ENCODE measurements at regions not wholly inside any gene's neighbourhood (a gene's known extent, or its start where the extent isn't known, plus 50 kb on each side); places are given as distances from the start of the nearest gene placed in this dataset.
"Not testable (repeated sequence)": the region's sequence is repeated elsewhere in the genome, so short reads cannot be mapped to it uniquely, and the experiment has no call there.

- H3K9me3 Mint-ChIP-seq = no peaks in the 10 kb centered on the region
- H3K27me3 Mint-ChIP-seq = peaks cover 39% of the 10 kb centered on the region
- H3K36me3 Mint-ChIP-seq (ENCODE audit: insufficient read depth) = no peaks in the 10 kb centered on the region
- ATAC-seq (replicated peaks; ENCODE audit: extremely low read depth, poor library complexity, severe bottlenecking) (no peak), DNase-seq (ENCODE audit: low spot score in 2 of 2) (no peak)
- no peaks in the 10 kb centered on the region for H3K4me1 Mint-ChIP-seq
- H3K27ac Mint-ChIP-seq (ENCODE audit: low read depth) = no peak overlapping the region
- no peak overlapping the region for H3K4me3 Mint-ChIP-seq
These were observed 60.9 kb upstream of the AGAP1 start for GRCh38 chr2:235432741-235433520.

GRCh38 chr2:235433860-235434259, 60.0 kb upstream of the AGAP1 start:
- DNase-seq (ENCODE audit: low spot score in 2 of 2) (no peak), ATAC-seq (replicated peaks; ENCODE audit: extremely low read depth, poor library complexity, severe bottlenecking) (no peak)
- H3K27ac Mint-ChIP-seq (ENCODE audit: low read depth) = no peak overlapping the region
- H3K9me3 Mint-ChIP-seq = no peaks in the 10 kb centered on the region
- H3K36me3 Mint-ChIP-seq (ENCODE audit: insufficient read depth) = no peaks in the 10 kb centered on the region
- H3K4me1 Mint-ChIP-seq = no peaks in the 10 kb centered on the region
- peaks cover 33% of the 10 kb centered on the region for H3K27me3 Mint-ChIP-seq
- H3K4me3 Mint-ChIP-seq = no peak overlapping the region

GRCh38 chr2:235439959-235440662, 53.7 kb upstream of the AGAP1 start:
- H3K4me3 Mint-ChIP-seq = no peak overlapping the region
- no peaks in the 10 kb centered on the region for H3K9me3 Mint-ChIP-seq
- H3K4me1 Mint-ChIP-seq = no peaks in the 10 kb centered on the region
- H3K27ac Mint-ChIP-seq (ENCODE audit: low read depth) = no peak overlapping the region
- ATAC-seq (replicated peaks; ENCODE audit: extremely low read depth, poor library complexity, severe bottlenecking) (no peak), DNase-seq (ENCODE audit: low spot score in 2 of 2) (no peak)
- H3K27me3 Mint-ChIP-seq = peaks cover 15% of the 10 kb centered on the region
- H3K36me3 Mint-ChIP-seq (ENCODE audit: insufficient read depth) = no peaks in the 10 kb centered on the region

- not testable (repeated sequence) for H3K36me3 Mint-ChIP-seq (ENCODE audit: insufficient read depth); DNase-seq (ENCODE audit: low spot score in 2 of 2); H3K9me3 Mint-ChIP-seq; ATAC-seq (replicated peaks; ENCODE audit: extremely low read depth, poor library complexity, severe bottlenecking); H3K27ac Mint-ChIP-seq (ENCODE audit: low read depth); H3K4me3 Mint-ChIP-seq; H3K4me1 Mint-ChIP-seq
- H3K27me3 Mint-ChIP-seq = peaks cover 22% of the 10 kb centered on the region
These were observed 50.3 kb upstream of the AGAP1 start for GRCh38 chr2:235443580-235443979.
